Ascending aorta (tissue), 2 donors: ENCODE measurements at regions not wholly inside any gene's neighbourhood (a gene's known extent, or its start where the extent isn't known, plus 50 kb on each side); places are given as distances from the start of the nearest gene placed in this dataset.
A peak's percentile ranks its signal among the peaks of the same experiment; 100 is the strongest.

ENCODE experiments used
- DNase-seq, 2 donors: peaks; one replicate each; pipeline ENCODE4 v3.0.0-alpha.2; 2019; ENCODE audit warnings: low spot score in 2 of 2
- H3K27ac ChIP-seq, 2 donors: fragments of 200-600 bp; sonication (generic); one replicate each; pipeline ENCODE4 v1.5.1; 2016 to 2017; ENCODE audit warnings: mild to moderate bottlenecking in 1 of 2
- H3K27me3 ChIP-seq: fragments of 200-600 bp; sonication (generic); one replicate; pipeline ENCODE4 v1.5.1; 2017
- H3K36me3 ChIP-seq, 2 donors: fragments of 200-600 bp; sonication (generic); one replicate each; pipeline ENCODE4 v1.5.1; 2016
- H3K4me1 ChIP-seq, 2 donors: fragments of 200-600 bp; sonication (generic); one replicate each; pipeline ENCODE4 v1.5.1; 2016 to 2017; ENCODE audit warnings: mild to moderate bottlenecking in 1 of 2
- H3K4me3 ChIP-seq, 2 donors: fragments of 200-600 bp; sonication (generic); one replicate each; pipeline ENCODE4 v1.5.1; 2016 to 2017; ENCODE audit warnings: mild to moderate bottlenecking in 1 of 2
- H3K9me3 ChIP-seq, 2 donors: fragments of 200-600 bp; sonication (generic); one replicate each; pipeline ENCODE4 v1.5.1; 2016
- intact Hi-C: fragments of 100-400 bp; cut with DNase I; formaldehyde crosslinking; loops from one replicate; pipeline ENCODE4 v1.15.1; 2023
- TF ChIP-seq, protein P1 (sequence below), 3 experiments: fragments of 200-600 bp in 2 of 3; fragments of 450-650 bp in 1 of 3; sonication (generic) in 2 of 3; IDR thresholded peaks; one replicate each; pipeline ENCODE4 v1.5.1; 2016 to 2019; ENCODE audit warnings: antibody characterized with exemption in 3 of 3, mild to moderate bottlenecking in 1 of 3, moderate library complexity in 1 of 3

DNA sequence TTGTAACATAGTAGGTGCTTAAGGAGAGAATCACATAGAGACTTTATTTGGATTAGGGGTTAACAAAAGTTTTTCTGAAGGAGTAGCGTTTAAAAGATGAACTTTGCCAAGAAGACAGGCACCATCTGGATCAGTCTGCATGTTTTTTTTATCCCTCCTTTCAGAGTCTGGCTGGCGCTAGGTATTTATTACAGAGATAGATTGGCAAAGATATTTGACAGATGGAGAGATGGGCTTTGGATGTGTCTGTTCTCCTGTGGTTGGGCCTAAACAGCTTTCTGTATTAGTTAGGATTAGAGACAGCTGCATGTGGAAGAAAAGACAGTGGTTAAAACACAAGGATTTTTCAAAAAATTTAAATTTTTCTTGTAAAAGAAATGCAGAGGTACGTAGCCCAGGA, 133.9 kb downstream of the C12orf75 start:
- Histone ChIP-seq H3K9me3 (no peaks in the 10 kb centered on the region), H3K36me3 (no peaks in the 10 kb centered on the region), H3K27me3 (no peaks in the 10 kb centered on the region), H3K4me1 (peaks cover 3 to 21% of the 10 kb centered on the region in 2 donors), H3K27ac (no peak overlapping the region), H3K4me3 (no peak overlapping the region)
- intact Hi-C loops: no loop called here
- TF ChIP-seq, protein P1, sequence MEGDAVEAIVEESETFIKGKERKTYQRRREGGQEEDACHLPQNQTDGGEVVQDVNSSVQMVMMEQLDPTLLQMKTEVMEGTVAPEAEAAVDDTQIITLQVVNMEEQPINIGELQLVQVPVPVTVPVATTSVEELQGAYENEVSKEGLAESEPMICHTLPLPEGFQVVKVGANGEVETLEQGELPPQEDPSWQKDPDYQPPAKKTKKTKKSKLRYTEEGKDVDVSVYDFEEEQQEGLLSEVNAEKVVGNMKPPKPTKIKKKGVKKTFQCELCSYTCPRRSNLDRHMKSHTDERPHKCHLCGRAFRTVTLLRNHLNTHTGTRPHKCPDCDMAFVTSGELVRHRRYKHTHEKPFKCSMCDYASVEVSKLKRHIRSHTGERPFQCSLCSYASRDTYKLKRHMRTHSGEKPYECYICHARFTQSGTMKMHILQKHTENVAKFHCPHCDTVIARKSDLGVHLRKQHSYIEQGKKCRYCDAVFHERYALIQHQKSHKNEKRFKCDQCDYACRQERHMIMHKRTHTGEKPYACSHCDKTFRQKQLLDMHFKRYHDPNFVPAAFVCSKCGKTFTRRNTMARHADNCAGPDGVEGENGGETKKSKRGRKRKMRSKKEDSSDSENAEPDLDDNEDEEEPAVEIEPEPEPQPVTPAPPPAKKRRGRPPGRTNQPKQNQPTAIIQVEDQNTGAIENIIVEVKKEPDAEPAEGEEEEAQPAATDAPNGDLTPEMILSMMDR (IDR thresholded peaks at IDR 0.05): no peak
- DNase-seq: no peak

DNA sequence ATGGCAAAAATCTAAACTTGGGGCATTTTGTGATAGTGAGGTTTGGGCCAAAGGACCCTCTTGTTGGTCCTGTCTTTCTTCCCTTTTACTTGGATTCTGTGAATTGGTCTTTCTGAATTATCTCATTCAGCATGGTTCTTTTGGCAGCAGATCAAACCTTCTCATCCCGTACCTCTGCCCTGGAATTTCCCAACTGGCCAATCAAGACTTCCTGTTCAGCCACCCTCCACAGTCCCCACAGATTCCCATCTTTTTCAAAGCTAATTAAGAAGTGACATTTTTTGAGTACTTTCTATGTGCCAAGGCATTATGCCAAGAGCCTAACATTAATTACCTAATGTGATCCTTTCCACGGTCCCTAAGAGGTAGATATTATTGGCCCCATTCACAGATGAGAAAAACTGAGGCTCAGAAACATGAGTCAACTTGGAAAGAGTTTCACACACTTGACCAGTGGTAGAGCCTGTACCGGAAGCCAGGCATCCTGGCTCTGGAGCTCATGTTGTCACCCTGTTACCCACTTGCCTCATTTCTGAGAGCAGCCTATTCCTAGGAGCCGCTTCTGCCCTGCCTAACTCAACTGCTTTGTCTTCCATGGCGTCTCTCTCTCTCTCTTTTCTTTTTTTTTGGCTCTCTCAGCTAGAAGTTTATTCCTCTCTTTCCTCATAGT, 135.9 kb downstream of the C12orf75 start:
- no peaks in the 10 kb centered on the region for H3K36me3 ChIP-seq
- no peak for DNase-seq
- no peaks in the 10 kb centered on the region for H3K9me3 ChIP-seq
- intact Hi-C loops: no loop called here
- H3K4me1 ChIP-seq: peaks cover 0 to 15% of the 10 kb centered on the region in 2 donors
- H3K4me3 ChIP-seq: no peak overlapping the region
- TF ChIP-seq, protein P1 (IDR thresholded peaks at IDR 0.05): no peak
- peak overlapping the region; percentile 72 to 73 for H3K27ac ChIP-seq
- H3K27me3 ChIP-seq: no peaks in the 10 kb centered on the region

DNA sequence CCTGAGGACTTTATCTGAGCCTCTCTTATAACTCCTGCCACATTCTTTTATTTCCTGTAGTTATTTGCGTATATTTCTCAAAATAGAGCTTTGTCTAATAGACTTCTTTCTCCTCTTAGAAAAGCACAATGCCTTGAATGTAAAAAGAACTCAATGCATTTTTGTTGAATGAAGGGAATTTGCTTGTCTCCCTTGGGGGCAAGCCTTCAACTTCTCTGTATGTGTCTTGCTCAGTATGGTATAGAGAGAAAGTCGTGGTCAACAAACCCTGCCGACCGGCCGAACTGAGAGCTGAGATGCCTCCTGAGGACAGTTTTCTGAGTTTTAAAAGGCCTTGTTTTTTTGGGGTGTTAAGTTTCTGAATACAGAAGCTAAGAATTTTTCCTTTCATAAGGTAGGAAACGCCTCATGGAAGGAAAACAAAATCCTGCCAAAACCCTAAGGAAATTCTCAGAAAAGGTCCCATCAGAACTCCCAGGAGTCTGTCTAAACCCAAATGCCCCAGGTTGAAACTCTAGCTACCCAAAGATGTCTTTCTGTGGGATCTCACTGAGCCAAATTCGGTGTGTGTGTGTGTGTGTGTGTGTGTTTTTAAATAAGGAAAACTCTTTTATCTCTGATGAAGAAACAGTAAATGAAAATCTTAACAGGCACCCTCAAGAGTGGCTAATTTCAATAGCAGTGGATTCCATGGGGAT, 136.6 kb downstream of the C12orf75 start:
- H3K36me3 ChIP-seq: no peaks in the 10 kb centered on the region
- TF ChIP-seq, protein P1 (IDR thresholded peaks at IDR 0.05): no peak
- no peaks in the 10 kb centered on the region for H3K27me3 ChIP-seq
- H3K9me3 ChIP-seq: no peaks in the 10 kb centered on the region
- no peak for DNase-seq
- peak overlapping the region; percentile 72 to 73 for H3K27ac ChIP-seq
- H3K4me1 ChIP-seq: peaks cover 0 to 15% of the 10 kb centered on the region in 2 donors
- no peak overlapping the region for H3K4me3 ChIP-seq
- intact Hi-C loops: no loop called here

DNA sequence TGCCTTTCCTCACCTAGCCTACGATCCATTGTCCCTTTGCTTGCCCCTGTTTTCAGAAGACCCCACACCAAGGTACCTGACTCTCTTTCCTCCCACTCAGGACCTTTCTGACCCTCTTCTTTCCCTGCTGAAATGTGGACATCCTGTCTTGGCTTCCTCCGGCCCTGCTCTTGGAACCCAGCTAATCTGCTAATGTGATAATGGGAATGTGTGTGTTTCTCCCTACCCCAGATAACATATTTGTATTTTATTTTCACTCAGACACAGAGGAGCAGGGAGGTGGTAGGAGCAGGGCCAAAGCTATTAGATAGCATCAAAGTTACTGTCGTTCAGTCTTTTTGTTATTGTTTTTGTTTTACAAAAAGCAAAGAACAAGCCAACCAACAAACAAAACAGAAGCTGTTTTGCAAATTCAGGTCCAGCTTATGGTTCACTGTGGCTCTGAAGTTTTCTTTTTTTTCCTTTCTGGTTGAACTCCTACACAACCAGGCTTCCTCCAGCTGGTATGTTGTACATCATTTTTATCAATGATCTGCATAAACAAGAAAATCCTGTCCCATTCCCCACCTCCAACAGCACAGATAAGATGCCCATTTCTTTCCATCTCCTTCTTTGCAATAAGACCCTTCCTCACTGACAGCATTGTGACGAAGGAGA, 137.3 kb downstream of the C12orf75 start:
- H3K27me3 ChIP-seq: no peaks in the 10 kb centered on the region
- TF ChIP-seq, protein P1 (IDR thresholded peaks at IDR 0.05): no peak
- H3K9me3 ChIP-seq: no peaks in the 10 kb centered on the region
- H3K4me1 ChIP-seq: peaks cover 0 to 15% of the 10 kb centered on the region in 2 donors
- H3K36me3 ChIP-seq: no peaks in the 10 kb centered on the region
- peak overlapping the region; percentile 72 to 73 for H3K27ac ChIP-seq
- intact Hi-C loops: no loop called here
- no peak for DNase-seq
- no peak overlapping the region for H3K4me3 ChIP-seq

DNA sequence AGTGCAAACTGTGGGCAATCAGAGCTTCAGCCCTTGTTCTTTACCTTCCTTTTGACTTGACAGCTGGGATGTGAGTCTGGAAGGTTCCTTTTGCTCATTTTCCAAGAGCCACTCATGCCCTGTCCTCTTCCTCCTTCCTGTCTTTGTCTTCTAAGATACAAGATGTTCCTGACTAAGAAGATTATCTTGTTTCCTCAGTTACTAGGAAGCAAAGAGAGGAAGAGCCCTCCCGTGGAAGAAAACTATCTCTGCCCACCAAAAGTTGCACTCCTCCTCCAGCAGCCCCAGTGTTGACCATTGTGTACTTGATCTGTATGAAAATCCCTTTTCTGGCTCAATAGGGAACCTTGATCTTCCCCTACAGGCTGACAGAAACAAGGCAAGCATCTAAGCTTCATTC, 138.0 kb downstream of the C12orf75 start:
- no peak overlapping the region for H3K4me3 ChIP-seq
- H3K9me3 ChIP-seq: no peaks in the 10 kb centered on the region
- H3K27me3 ChIP-seq: no peaks in the 10 kb centered on the region
- H3K36me3 ChIP-seq: no peaks in the 10 kb centered on the region
- peak overlapping the region; percentile 72 to 73 for H3K27ac ChIP-seq
- intact Hi-C loops: no loop called here
- TF ChIP-seq, protein P1 (IDR thresholded peaks at IDR 0.05): no peak
- DNase-seq: no peak
- H3K4me1 ChIP-seq: peaks cover 0 to 15% of the 10 kb centered on the region in 2 donors
